Testis (tissue), 2 donors: ENCODE measurements at regions not wholly inside any gene's neighbourhood (a gene's known extent, or its start where the extent isn't known, plus 50 kb on each side); places are given as distances from the start of the nearest gene placed in this dataset.

Experiments
- POLR2A ChIP-seq: fragments of 450-650 bp; IDR thresholded peaks from one replicate; pipeline ENCODE4 v1.6.1; 2017; ENCODE audit warnings: antibody characterized with exemption, mild to moderate bottlenecking, moderate library complexity
- TF ChIP-seq, protein P1 (sequence below), 3 experiments: fragments of 450-650 bp in 2 of 3; fragments of 200-600 bp in 1 of 3; sonication (generic) in 1 of 3; IDR thresholded peaks; one replicate each; pipeline ENCODE4 v1.5.1; 2016 to 2019; ENCODE audit warnings: antibody characterized with exemption in 3 of 3, mild to moderate bottlenecking in 2 of 3, moderate library complexity in 1 of 3

DNA sequence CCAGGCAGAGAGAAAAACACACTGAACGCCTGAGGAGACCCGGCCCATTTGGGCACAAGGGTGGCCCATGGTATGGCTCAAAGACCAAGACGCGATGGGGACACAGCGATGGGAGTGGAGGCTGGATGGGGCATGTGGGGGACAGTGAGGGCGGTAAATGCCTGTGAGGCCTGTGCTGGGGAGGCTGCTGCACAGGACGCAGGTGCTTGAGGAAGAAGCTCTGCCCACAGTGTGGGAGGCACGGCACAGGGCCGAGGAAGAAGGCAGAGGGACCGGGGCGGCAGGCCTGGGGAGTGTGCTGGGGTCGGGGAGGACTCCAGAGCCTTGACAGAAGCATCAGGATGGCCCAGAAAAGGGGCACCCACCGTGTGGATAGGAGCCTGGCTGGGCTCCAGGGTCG, 75.9 kb upstream of the WNT11 start:
- TF ChIP-seq, protein P1, sequence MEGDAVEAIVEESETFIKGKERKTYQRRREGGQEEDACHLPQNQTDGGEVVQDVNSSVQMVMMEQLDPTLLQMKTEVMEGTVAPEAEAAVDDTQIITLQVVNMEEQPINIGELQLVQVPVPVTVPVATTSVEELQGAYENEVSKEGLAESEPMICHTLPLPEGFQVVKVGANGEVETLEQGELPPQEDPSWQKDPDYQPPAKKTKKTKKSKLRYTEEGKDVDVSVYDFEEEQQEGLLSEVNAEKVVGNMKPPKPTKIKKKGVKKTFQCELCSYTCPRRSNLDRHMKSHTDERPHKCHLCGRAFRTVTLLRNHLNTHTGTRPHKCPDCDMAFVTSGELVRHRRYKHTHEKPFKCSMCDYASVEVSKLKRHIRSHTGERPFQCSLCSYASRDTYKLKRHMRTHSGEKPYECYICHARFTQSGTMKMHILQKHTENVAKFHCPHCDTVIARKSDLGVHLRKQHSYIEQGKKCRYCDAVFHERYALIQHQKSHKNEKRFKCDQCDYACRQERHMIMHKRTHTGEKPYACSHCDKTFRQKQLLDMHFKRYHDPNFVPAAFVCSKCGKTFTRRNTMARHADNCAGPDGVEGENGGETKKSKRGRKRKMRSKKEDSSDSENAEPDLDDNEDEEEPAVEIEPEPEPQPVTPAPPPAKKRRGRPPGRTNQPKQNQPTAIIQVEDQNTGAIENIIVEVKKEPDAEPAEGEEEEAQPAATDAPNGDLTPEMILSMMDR (IDR thresholded peaks at IDR 0.05), result no peak
- TF ChIP-seq POLR2A, result no peak
